ENCODE measurements at regions not wholly inside any gene's neighbourhood (a gene's known extent, or its start where the extent isn't known, plus 50 kb on each side); places are given as distances from the start of the nearest gene placed in this dataset.
"Not testable (repeated sequence)": the region's sequence is repeated elsewhere in the genome, so short reads cannot be mapped to it uniquely, and the experiment has no call there.

DNA sequence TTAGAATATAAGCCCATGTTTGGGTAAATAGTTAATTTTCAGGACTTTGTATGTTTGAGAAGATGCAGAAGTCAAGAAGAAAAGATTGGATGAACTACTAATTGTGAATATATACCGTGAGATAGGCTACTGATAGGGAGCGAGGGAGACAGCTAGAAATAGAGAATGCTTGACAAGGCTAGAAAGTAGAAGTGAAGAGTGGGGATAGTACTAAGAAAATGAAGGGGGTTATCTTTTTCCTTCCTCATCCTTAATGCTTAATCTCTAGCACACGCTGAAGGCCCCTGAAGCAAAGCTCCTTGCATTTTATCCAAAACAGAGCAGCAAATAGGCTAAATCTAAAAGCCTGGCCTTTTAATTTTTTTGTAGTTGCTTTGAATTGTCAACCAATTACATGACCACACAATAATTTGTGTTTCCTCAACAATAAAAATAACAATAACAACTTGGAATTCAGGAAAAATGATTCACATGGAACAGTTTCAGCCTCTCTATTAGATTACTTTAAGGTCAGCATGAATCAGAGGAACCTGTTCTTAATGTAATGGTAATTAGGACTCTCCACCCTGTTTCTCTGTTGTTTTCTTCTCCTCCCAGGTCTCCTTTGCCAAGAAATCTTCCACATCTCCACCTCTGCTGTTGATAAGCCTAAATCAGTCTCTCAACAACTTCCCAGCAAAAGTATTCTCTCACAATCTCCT, 1071.3 kb upstream of the ZEB2 start:
- DNase-seq, result no peak

DNA sequence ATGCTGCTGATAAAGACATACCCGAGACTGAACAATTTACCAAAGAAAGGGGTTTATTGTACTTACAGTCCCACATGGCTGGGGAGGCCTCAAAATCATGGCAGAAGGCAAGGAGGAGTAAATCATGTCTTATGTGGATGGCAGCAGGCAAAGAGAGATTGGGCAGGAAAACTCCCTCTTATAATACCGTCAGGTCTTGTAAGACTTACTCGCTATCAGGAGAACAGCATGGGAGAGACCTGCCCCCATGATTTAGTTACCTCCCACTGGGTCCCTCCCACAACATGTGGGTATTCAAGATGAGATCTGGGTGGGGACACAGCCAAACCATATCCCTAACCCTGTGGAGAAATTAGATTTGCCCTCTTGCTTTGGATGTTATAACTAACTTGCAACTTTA, 1068.0 kb upstream of the ZEB2 start:
- no peak for DNase-seq

DNA sequence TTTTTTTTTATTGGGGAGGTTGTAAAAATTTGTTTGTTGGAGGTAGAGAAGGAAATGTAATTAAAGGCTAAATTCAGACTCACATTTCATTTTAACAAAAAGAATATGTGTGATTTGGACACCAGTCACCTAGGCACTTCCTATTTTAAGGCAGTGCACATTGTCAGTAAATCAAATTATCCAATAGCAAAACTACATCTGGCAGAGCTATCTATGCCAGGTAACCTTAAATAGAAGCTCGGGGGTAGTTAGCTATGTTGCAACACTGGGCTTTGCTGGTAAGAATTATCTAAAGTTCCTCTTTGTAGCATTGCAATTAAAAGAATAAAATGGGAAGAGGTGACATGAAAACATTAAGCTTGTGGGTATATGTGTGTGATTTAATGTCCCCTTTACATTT, 1064.4 kb upstream of the ZEB2 start:
- DNase-seq, result no peak

DNA sequence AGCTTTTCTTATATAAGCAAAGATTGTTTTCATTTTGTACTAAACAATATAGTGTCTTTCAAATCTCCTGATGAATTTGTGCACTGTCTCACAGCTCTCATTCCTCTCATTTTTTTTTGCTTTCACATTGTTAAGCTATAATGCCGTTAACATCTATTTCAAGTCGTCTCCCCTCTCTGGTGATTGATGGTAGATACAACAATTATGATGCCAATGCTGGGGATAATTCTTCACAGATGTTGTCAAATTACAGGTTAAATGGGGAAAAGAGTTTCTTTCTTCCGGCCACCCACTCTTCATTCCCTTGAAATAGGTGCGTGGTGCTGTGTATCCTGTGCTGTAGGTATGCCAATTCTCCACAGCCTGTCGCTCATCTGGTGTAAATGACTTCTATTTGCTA, 1053.7 kb upstream of the ZEB2 start:
- no peak for DNase-seq

DNA sequence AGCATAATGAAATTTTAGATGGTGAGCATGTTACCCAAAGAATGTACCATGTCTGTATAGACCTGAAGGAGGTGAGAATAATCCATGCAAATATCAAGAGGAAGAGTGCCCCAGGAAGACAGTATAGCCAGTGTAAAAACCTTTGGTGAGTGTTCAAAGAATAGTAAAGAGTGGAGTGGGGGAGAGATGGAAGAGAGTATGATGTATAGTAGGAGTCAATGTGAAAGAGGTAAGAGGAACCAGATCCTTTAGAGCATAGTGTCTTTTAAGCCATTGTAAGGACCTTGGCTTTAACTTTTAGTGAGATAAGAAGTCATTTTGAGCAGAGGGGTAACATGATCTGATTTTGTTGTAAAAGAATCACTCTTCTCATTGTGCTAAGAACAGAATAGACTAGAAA, 1052.3 kb upstream of the ZEB2 start:
- DNase-seq, result no peak

DNA sequence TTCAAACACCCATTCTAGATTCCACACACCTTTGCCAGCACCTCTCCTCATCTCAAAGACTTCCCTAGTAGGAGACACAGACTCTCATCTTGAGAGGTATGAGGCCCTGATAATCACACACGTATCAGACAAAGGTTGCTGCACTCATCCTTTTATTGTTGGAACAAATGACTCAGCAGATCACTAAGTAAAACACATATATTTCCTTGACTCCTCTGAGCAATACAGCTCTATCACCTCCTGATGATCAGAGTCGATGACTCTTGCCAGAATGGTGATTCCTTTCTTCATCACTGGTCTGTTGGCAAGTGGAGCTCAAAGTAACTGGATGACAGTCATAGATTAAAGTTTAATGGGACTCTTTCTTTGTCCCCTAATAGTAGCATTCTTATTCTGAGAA, 1049.2 kb upstream of the ZEB2 start:
- no peak for DNase-seq

DNA sequence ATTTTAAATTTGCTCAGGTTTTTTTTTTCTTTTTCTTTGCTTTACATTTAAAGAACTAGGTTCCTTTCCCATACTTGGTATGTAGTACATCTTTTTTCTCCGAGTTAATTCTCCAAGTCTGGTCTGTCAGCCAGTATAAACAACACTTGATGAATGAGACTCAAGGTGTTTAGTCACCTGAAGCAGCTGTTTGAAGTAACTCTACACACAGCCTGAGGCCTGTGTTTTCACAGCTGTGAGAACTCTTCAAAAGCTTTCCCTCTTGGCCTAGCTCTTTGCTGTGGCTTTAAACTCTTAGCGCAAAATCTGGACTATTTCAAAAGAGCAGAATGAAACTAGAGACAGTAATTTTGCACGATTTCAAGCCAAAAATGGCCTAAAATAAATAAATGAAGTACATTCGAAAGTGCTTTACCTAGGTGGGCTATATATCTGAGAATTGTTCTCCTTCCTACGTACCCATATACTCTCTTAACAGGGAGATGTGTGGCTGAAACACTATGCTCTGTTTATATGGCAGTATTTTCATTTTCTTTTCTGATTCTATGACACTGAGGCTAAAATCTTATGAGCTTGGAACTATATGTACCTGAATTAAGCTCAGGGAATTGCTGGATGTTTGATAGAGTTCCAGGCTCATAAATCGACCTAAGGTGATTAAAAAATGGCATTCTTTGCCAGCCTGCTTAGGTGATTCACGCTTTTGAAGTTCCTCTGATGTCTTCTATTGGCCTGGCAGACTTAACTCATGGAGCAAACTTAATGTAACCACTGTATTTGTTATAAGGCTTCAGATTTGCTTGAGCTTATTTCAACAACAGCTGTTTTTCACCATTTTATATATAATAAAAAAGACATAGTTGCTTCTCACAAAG, 1044.1 kb upstream of the ZEB2 start:
- peak; percentile 77 for DNase-seq

DNA sequence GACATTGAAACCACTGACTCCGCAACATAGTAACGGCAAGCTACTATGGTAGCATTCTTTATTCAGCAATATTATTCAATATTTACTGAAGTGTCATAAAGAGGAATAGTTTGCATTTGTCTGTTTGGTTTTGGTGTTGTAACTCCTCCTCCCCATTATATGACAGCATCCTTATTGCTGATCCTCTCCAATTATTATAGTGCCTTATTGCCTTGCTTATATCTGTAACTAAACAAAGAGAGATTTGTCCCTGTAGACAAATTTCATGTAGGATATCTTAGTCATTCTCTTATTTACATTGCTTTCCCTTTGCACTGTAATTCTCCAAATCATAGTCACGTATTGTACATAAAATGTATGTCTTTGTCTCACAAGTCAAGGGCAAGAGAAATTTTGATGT, 1041.2 kb upstream of the ZEB2 start:
- DNase-seq, result no peak

DNA sequence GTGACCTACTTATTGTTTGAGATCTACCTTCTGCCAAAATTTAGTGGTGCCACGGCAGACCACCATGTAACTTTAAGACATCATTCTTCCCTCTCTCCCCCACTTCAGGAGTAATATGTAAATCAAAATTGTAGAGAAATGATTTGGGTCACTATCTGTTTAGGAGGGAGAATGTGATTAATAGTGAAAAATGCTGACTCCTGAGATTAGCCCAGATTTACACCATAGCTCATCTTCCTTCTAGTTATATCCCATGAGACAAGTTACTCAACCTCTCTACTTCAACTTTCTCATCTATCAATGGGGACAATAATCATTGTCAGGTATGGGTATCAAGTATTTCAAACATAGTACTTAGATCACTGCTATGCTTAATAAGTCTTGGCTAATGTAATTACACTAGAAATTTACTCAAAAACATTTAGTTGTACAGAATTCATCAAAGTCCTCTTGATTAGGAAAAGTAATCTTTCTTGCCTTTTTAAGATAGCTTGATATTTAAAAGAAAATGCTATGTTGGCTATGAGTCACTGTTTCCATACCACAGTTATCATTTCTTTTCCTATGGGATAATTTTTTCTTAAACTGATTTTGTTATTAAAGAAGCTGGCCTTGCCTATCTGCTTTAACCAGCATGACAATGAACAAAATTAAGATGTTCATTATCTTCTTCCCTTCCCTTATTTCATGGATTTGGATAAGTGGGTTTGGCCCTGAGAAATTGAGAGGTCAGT, 1038.9 kb upstream of the ZEB2 start:
- no peak for DNase-seq

DNA sequence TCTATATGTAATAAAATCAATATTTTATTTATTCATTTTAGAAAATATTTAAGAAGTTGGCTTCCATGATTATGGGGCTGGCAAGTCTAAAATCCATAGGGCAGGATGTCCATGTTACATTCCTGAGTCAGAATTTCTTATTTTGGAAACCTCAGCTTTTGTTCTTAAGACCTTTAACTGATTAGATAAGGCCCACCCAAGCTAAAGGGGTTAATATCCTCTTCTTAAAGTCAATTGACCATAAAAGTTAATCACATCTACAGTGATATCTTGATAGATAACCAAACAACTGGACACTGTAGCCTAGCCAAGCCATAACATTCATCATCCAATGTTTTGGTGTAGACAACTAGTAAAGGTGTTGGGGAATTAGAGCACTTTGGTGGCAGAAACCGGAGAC, 1035.4 kb upstream of the ZEB2 start:
- no peak for DNase-seq

DNA sequence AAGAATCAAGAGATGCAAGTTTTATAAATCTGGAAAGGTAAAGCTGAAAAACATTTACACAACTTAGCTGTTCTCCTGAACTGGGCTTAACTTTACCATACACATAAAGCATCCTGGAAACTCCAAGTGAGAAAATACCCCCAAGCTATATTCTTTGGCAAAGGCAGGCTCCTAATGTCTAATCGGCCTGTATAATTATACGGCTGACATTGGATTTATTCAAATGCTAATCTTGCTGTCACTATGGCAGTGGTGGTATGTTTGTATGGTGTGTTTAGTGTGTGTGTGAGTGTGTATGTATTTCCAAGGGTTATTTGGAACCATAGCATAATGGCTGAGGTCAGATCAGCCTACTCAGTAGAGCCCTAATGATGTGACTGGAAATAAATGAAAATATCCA, 1031.8 kb upstream of the ZEB2 start:
- DNase-seq, result no peak

DNA sequence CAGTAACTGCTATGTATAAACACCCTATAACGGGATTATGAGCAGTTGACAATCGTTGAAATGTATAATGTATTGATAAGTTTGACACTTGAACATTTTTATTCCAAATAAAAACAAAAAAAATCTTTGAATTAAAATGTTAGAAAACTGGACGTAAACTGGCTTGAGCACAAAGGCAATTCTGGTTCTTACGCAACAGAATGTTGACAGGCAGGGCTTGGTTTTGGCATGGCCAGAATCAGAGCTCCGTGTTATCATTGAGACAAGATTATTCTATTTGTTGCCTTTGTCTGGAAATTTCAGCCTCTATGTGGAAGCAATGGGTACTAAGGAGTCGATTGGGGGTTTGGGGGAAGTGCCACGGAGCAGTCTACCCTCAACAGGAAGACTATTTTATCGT, 1028.6 kb upstream of the ZEB2 start:
- no peak for DNase-seq

DNA sequence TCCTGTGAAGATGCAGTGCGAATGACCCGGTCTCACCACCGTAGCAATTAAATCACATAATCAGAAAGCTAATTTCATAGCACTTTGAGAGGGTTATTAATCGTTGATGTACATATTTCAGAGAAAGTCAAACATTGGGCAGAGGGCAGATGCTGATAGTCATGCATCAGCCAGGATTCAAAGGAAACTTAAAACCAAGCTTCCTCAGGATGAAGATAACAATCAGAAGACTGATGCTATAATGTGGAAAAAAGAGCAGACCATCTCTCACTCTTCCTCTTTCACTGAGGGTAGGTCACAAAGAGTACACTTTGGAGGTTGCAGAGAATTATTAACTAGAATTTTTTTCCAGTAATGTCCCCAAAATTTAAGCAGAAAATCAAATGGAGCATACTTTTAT, 1027.7 kb upstream of the ZEB2 start:
- DNase-seq, result no peak

DNA sequence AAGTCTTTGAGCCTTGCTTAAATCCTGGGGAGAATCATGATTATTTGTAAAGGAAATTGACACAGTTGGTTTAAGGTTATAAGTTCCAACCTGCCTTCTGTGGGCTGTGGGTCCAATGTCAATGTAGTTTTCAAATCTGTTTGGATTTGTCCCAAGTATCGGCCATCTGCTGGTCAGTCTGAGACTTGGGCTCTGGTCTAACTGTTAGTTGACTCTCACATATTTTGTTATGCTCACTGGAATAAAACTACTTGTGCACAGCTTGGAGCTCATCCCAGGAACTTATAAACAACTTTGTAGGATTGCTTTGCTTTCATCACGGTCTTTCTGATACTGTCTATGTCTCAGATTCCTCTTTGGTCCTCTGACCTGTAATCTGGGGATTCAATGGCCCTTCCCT, 1026.2 kb upstream of the ZEB2 start:
- no peak for DNase-seq

DNA sequence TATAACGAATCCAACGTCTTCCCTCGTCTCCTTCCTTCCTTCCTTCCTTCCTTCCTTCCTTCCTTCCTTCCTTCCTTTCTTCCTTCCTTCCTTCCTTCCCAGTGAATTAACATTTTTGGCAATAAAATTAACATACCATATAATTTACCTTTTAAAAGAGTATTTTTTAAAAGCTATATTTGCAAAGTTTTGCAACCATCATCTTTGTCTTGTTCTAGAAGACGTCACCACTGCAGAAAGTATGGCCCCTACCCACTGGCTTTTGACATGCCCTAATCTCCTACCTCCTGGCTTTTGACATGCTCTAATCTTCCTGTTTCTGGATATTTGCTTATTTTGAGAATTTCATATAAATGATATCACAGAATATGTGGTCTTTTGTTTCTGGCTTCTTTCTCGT, 1023.9 kb upstream of the ZEB2 start:
- no peak for DNase-seq

DNA sequence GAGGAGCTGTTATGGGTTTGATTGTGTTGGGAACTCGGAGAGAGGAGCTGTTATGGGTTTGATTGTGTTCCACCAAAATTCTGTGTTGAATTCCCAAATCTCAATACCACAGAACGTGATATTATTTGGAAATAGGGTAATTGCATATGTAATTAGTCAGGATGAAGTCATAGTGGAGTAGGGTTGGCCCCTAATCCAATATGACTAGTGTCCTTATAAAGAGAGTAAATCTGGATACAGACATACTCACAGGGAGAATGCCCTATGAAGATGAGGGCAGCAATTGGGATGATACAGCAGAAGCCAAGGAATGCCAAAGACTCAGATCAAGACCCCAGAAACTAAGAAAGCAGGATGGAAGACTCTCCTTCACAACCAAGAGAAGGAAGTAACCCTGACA, 1023.2 kb upstream of the ZEB2 start:
- DNase-seq, result no peak

DNA sequence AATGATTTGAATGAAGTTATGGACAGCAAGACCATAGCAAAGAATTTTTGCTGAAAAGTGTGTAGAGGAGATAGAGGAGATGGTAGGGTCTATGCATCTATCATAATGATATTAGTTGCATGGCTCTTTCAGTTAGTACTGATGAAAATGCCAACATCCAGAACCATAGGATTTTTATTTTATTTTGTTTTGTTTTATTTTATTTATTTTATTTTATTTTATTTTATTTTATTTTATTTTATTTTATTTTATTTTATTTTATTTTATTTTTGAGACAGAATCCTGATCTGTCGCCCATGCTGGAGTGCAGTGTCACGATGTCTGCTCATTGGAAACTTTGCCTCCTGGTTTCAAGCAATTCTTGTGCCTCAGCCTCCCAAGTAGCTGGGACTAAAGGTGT, 1021.1 kb upstream of the ZEB2 start:
- DNase-seq, result no peak

DNA sequence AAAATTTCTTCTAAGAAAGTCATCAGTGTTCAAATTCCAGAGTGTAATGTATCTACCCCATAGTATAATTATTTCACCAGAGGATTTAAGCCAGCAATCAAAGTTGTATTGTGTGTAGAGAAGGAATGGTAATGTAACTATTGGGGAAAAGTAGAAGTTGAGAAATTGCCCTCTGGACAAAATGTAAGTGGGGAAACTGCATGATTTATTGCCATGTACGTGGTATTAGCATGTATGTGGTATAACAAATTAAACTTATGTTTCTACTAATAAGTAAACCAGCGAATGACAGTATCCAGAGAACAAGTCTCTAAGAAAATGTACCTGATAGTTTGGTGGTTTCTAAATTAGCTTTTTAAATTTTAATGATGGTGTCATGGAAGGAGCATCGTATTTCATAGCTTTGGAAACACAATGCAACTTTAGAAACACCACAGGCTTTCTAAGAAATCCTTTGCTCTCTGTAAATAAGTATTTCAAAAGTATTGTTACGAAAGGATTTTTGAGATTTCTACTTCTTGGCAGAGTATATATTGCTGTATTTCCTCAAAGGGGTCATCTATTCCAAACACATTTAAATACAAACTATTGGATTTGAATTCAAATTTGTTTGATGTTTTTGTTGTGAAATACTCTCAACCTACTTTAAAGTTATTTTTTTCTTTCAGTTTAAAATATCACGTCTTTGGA, 1018.9 kb upstream of the ZEB2 start:
- no peak for DNase-seq

DNA sequence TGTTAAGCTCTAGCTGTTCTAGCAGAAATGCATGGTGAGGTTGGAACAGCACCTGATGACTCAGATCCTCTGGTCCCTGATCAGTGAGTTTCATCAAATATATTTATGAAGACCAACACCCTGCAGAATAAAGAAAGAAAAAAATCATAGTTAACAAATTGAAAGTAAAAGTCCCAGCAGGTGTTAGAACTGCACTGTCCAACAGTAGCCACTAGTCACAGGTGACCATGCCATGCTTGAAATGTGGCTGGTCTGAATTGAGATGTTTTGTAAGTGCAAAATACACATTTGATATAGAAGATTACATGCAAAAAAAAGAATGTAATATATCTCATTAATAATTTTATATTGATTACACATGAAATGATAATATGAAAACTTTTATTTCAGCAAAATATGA, 1010.7 kb upstream of the ZEB2 start:
- no peak for DNase-seq

DNA sequence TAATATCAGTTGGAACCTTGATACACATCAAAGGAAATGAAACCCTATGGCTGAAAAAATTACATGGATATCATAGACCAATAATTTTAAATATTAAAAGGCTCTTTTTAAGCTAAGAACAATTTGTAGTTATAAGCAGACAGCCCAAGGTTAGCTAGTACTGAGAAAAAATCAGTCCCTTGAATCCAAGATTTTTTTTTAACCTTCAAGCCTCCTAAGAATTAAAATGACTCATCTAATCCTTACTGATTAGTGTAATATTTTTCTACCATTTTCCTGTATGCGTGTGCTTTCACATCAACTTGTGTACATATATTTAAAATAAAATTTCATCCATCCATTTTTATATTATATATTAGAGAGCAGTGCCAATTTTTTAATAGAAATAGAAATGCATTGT, 1004.9 kb upstream of the ZEB2 start:
- DNase-seq, result no peak

DNA sequence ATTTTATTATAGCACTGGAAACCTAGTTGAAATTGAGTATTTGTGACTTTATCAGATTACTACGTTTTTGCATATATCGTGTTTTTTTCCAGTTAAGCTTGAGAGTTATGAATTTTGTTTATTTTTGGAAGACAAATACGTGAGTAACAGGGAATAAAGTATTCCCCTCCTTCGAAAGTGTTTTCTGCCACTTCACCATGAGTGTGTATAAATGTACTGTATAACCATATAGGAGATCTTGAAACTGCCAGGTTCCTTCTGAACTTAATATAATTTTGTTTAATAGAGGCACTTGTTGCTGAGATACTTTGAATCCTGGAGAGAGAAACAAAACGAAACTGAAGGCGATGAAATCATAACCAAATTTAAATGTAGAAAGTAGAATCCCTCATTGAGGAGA, 1004.4 kb upstream of the ZEB2 start:
- DNase-seq, result no peak

DNA sequence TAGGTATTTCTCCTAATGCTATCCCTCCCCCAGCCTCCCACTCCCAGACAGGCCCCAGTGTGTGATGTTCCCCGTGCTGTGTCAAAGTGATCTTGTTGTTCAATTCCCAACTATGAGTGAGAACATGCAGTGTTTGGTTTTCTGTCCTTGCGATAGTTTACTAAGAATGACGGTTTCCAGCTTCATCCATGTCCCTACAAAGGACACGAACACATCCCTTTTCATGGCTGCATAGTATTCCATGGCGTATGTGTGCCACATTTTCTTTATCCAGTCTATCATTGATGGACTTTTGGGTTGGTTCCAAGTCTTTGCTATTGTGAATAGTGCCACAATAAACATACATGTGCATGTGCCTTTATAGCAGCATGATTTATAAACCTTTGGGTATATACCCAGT, 999.3 kb upstream of the ZEB2 start:
- not testable (repeated sequence) for DNase-seq

DNA sequence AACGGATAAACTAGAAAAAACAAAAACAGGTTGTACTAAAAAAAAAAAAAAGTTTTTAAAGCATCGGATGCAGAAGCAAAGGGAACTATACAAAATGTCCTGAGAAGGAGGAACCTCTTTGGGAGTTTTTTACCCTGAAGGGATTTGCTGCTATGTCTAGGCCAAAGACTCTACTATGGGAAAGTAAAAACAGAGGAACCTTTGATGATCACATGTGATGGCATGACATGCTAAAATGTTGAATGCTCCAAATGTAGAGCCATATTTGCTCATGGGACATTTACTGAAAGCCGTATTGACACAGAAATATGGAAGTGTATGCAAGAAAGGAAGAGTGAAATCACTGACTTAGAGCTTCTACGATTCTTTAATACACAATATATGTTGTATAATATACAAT, 992.0 kb upstream of the ZEB2 start:
- no peak for DNase-seq

Measured in DMS79 treated with DMSO at 0.1 percent for 48 hours (cell line).